ENCODE measurements at regions not wholly inside any gene's neighbourhood (a gene's known extent, or its start where the extent isn't known, plus 50 kb on each side); places are given as distances from the start of the nearest gene placed in this dataset.
"Not testable (repeated sequence)": the region's sequence is repeated elsewhere in the genome, so short reads cannot be mapped to it uniquely, and the experiment has no call there.

DNA sequence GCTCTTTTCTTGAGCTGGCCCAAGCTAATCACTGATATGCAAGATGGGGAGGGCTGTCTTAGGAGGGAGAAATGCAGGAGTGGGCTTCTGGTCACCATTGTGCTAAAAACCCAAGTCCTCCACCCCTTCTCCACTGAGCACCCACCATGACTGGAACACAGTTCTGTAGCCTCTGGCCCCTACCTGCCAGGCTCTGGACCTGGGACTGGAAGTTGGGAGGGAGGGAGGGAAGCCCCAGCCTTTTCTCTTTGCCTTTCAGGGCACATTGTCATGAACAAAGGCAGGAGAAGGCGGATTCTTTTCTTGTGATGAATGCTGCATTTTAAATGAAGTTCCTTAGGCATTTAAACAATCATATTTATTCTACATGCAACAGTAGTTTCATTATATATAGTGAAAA, 559.1 kb upstream of the TRPC7 start:
- intact Hi-C loops (cut with micrococcal nuclease): no loop called here

DNA sequence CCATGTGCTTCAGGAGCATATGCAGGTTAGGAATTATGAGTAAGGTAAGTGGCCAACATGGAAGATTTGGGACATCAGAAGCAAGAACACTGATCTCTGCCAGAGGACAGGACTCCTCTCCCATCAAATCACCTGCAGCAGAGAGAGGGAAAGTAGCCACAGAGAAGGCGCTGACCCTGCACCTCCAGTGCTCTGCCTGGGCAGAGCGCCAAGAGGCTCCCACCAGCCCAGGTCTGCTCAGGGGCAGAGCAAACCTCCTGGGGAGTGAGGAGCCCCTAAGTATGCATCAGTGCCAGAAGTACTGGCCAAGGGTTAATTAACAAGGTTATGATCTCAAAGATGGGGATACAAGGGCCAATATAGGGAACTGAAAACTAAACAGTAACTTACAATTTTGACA, 545.3 kb upstream of the TRPC7 start:
- intact Hi-C loops (cut with micrococcal nuclease): no loop called here

DNA sequence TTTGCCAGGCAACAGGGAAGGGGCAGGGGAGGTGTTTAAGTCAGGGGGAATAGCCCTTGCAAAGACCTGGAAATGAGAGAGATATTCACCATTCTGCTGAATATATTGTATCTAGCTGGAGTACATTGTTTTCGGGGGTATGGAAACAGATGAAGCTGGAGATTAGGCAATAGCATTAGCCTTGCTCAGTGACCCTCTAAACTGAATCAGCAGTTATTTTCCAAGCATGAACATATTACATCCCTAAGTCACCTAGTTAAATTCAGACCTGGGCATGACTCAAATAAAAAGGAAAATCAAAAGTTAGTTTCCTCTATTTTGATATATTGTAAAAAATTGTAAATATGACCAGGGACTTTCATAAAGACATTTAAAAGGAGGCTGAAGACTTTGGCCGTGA, 544.6 kb upstream of the TRPC7 start:
- intact Hi-C loops (cut with micrococcal nuclease): no loop called here

DNA sequence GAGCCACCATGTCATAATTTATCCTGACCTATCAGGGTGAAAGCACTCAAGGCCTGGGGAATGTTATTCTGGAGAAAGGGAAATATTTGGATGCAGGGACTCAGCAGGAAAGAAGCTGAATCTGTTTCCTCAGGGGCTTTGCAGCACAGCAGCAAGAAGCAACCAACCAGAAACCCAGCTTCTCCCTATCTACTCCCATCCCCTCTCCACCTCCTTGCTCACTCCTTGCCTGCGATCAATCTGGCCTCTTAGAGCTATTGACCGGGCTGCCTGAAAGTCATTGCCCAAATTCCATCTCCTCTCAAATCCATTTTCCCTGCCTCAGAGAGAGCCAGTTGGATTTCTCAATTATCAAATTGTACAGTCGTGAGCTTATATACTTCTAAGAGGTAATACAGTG, 542.0 kb upstream of the TRPC7 start:
- intact Hi-C loops (cut with micrococcal nuclease): no loop called here

DNA sequence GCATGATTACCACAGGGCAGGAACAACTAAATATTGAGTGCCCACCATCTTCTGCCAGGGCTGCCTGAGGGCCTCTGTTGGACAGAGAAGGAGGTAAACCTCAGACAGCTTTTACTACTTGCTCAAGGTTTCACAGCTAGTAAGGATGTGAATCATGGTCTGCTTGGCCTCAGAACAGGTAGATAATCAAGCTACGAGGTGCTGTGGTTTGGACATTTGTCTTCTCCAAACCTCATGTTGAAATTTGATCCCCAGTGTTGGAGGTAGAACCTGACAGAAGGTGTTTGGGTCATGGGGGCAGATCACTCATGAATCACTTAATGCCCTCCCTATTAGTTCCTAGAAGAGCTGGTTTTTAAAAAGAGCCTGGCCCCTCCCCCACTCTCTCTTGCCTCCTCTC, 541.2 kb upstream of the TRPC7 start:
- intact Hi-C loops (cut with micrococcal nuclease): no loop called here

DNA sequence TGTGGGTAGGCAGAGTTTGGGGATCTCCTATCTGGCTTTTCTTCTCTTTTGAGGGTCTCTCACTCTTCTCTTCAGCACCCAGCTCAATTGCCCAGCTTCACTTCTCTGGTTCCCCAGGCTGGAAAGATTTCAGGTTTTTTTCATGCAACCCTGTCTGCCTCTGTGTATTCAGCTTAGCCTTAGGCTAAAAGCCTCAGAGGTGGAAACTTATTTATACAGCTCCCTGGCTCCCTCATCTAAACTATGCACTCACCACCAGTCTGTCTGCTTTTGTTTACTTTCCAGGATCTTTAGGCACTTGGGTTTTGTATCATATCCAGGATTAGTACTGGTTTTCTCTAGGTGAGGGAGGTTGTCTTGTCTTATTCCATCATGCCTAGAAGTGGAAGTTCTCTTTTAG, 540.2 kb upstream of the TRPC7 start:
- intact Hi-C loops (cut with micrococcal nuclease): no loop called here

DNA sequence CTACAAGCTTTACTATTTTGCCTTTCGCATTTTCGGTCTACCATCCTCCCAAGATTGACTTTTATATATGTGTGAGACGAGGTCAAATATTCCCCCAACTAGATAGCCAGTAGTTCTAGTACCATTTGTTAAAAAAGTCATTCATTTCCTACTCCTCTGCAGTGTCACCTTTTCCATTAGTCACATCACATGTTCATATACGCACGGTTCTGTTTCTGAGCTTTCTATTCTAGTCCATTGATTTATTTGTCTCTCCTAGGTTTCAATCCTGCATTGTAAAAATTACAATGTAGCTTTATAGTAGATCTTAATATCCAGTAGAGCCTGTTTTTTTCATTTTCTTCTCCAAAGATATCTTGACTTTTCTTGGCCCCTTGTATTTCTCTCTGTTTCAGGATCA, 528.7 kb upstream of the TRPC7 start:
- intact Hi-C loops (cut with micrococcal nuclease): no loop called here

DNA sequence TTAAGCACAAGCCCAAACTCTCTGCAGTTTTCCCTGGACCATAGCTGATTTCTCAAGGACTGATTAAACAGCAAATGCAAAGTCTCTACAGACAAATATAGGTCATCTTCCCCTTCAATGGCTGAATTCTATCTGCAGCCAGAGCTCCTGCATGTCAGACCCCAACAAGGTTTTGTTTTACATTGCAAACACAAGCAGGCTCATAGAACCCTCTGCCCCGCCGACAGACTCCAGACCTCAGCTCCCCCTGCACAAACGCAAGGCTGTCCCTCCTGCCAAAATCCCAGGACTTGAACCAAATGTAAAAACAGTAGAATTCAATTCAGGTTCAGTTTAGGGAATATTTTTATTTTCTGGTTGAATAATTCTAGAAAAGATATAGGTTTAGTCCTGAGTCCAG, 526.7 kb upstream of the TRPC7 start:
- intact Hi-C loops (cut with micrococcal nuclease): no loop called here

DNA sequence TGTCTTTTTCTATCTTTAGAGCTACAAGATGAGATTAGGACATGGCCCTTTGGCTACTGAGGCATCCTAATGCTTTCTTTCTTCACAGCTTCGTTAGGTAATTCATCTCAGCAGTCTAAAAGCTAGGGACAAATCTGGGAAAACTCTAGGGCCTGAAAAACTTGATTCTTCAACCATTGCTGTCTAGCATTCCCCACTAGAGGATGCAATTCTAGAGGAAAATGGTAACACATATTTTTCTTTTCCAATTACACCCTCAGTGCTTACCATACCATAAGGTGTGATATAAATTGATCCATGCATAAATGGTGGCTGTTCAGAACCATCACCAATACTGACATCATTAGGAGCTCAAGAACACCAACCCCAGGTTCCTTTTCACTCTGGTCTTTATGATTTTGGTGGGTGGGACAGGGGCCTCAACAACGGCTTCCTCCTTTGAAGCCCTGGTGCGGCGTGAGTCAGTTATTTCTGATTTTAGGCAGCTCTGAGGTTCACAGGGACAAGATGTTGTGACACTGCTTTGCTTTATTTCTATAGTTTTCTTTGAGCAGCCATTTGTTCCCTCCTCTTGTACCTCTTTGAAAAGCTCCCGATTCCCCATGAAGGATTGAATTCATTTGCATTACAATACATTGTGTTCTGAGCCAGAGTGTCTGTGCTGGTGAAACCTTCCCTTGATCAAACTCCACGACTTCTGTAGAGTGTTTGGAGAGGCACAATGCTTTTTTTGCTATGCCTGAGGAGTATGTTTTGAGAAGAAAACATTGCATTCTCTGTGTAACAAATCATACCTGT, 526.0 kb upstream of the TRPC7 start:
- intact Hi-C loops (cut with micrococcal nuclease): no loop called here

DNA sequence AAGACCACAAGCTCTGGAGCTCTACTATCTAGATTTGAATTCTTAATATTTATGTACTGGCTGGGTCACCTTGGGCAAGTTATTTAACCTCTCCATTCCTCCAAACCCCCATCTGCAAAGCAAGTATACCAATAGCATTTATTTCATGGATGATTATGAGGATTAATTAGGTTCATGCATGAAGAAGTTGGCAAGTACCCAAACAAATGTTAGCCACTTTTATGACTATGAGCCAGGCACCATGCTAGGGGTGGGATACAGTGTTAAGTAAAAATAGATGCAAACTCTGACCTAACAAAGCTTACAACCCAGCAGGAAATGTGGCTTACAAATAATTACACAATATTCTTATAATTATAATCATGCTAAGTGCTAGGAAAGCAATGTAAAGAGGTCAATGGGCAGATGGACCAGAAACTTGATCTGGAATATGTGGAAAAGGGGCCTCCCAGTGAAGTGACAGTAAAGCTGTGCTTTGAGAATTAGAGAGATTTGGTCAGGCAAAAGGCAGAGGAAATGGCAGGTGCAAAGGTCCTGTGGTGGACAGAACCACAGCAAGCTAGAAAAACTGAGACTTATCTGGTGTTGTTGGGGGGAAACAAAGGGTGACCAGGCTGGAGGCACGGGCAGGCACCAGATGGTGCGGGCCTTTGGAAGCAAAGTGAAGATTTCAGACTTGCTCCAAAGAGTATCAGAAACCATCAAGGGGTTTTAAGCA, 525.2 kb upstream of the TRPC7 start:
- intact Hi-C loops (cut with micrococcal nuclease): no loop called here

DNA sequence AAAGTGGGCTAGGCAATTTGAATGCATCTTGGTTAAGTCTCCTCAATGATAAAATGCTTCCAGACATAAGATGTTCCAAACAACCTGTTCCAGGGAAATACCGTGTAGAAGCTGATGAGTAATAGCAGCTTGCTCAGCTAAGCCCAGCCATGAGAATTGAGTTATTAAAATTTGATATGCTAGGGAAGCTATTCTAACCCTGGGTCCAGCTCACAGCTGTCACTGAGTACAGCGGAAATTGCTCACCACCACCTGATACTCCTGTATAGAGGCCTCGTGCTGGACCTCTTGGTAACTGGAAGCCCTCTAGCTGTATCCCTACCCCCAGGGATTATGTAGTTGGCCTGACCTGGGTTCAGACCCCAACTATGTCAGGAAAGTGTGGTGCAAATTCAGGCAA, 521.3 kb upstream of the TRPC7 start:
- intact Hi-C loops (cut with micrococcal nuclease): no loop called here

DNA sequence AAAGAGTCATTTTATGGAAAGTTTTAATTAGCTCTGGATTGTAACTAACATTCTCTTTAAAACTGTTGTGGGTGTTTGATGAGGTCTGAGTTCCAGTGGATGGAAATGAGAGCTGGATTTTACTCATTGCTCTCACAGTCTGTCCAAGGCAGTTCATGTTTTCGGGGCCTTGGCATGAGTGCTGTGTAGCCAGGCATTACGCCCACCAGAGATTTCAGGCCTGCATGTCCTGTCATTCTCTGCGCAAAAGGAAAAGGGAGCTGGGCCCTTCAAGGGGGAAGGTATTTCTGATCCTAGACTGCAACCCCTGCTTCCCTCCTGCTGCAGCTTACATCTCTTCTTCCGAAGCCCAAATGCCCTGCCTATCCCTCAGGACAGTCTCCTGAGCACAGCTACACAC, 499.6 kb upstream of the TRPC7 start:
- intact Hi-C loops (cut with micrococcal nuclease): no loop called here

DNA sequence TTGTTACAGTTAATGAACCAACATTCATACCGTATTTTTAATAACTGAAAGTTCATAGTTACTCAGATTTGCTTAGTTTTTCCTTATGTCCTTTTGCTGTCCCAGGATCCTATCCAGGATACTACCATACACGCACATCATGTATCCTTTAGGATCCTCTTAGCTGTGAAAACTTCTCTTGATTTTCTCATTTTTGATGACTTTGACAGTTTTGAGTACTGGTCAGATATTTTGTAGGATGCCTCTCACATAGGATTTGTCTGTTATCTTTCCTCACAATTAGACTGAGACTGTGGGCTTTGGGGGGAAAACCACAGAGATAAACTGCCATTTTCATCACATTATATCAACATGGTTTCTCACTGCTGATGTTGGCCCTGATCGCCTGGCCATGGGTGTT, 491.3 kb upstream of the TRPC7 start:
- intact Hi-C loops (cut with micrococcal nuclease): no loop called here

DNA sequence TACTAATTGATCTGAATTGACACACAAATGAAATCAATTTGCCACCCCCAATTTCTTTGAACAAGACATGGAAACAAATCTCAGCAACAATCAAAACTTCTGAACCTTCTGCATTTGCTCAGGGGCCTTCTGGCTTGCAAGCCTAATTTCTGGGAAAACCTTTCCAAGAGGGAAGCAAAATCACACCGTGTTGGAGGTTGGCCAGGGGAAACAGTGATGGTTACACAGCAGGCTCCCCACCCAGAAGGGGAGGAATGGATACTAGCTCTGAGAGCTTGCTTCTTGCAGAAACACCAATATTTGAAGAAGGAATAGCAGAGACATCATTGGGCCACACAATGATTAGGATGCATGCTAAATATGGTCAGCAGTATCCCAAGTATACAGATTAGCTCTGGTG, 488.6 kb upstream of the TRPC7 start:
- intact Hi-C loops (cut with micrococcal nuclease): no loop called here

DNA sequence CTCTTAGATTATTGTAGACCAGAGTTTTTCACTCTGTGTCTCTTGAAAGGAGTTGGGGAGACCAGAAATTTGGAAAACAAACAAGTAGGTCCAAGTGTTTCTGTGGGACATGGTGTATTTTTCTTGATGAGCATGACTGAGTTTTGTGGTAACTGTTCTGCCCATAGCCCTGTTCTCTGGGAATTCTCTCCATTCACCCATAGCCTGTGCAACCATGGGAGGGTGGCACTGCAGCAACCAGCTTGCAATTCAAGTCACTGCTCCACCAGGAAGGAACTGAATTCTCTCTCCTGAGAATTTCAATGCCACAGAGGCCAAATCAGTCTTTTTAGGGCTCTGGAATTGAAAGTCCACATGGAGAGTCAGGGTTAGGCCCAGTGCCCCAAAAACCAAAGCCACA, 475.3 kb upstream of the TRPC7 start:
- intact Hi-C loops (cut with micrococcal nuclease): no loop called here

DNA sequence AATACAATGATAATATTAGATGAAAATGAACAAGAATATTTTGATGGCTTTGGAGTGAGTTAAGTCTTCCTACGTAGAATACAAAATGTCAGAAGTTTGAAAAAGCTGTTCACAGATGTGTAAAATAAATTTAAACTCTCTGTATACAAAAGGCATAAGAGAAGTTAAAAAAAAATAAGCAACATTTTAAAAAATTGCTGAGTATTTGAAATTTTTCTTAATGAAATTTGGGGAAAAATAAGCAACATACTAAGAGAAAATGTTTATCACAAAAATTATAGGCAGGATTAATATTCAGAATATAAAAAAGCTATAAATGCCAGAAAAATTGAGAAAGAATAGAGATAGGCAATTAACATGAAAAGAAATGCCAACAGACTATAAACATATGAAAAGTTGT, 470.7 kb upstream of the TRPC7 start:
- intact Hi-C loops (cut with micrococcal nuclease): no loop called here

DNA sequence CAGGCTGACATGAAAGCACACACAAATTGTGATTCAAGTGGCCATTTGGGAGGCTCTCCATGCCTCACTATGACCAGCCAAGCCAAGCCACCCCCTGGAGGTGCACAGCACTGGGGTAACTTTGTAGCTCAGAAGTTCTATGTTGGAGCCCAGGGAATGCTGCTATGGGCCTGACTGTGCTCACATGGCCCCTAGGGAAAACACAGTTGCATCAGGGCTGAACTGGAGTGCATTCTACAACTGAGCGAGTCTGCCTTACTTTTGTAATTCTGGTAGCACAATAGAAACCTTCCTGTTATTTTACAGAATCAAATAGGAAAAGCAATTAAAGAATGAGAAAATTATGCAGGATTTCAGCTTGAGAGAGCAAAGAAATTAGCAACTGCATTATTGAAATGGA, 455.5 kb upstream of the TRPC7 start:
- intact Hi-C loops (cut with micrococcal nuclease): no loop called here

DNA sequence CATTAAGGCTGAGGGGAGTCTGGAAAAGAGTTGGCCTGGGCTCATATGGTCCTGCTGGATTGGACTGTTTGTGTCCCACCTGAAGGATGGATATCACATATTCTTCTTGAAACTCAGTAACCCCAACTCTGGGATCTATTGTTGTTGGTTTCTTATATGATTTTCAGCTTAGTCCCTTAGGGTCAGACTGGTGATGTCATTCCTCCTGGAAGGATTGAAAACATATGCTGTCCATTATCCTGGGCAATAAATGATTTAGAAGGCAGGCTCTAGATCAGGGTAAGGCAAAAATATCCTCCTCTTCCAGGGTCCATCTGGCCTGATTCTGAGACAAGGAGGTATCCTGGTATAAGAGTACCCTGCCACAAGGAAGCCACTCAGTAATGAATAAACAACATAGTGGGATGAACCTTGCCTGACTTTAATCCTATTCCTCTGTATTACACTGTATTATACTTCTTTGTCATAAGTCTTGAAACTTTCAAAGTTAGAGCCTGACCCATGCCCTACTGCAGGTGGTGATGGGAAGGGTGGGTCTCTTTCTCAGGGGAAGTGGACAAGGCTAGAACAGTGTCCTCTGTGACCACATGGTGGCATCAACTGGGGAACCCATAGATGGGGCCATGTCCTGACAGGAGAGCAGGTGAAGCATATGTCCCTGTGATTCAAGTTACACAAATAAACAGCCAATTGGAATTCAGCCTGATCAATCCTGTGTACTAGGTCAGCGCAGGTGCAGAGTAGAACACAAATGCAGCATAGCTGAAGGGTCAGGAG, 454.4 kb upstream of the TRPC7 start:
- intact Hi-C loops (cut with micrococcal nuclease): no loop called here

DNA sequence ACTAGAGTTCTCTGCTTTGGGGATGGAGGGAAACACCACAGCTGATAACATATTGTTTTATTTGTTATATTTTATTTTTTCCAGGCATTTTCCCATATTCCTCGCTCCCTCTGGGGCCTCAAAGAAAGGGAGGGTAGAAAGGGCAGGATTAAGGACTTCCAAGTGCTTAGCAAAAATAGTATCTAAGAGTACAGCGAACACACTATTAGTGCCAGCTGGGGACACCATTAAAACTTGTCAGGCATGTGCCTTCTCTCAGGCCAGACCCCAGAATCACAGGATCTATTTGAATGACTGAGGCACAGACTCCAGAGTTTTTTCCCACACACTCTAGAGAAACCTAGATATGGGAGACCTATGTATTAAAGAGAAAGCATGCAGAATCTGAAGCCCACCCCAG, 451.0 kb upstream of the TRPC7 start:
- intact Hi-C loops (cut with micrococcal nuclease): no loop called here

DNA sequence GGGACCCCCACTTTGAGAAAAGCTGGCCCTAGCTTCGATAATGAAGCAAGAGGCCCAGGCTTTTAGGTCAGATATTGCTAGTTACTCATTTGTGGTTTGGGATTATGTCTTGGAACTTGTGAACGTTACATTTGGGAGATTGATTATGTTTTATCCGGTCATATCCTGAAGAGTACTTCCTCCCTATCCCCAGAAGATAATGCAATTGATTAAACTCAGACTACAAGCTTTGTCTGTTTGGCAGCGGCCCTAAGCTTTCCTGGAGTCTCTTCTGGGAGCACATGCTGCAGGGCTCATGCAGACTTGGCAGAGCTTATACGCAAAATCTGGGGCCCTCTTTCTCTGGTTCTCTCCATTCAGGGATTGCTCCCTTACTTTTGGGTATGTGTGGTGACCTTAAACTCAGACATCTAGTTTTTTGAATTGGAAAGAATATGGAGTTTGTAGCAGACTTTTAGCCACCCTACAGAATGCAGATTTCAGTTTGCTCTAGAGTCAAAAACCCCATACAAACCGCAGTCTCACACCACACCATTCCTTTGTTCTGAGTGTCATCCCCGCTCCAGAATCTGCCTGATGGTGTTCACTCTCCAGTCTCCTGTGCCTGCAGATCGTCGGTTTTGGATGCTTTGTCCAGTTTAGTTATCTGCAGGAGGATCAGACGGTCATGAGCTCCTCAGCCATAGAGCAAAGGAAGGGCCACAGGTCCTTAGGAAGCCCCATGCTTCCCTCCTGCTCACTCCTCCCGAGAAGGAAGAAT, 449.5 kb upstream of the TRPC7 start:
- intact Hi-C loops (cut with micrococcal nuclease): no loop called here

DNA sequence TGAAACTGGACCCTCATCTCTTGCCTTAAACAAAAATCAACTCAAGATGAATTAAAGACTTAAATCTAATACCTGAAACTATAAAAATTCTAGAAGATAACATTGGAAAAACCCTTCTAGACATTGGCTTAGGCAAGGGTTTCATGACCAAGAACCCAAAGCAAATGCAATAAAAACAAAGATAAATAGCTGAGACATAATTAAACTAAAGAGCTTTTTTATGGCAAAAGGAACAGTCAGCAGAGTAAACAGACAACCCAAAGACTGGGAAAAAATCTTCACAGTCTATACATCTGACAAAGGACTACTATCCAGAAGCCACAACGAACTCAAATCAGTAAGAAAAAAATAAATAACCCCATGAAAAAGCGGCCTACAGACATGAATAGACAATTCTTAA, 446.9 kb upstream of the TRPC7 start:
- intact Hi-C loops (cut with micrococcal nuclease): not testable (repeated sequence)

DNA sequence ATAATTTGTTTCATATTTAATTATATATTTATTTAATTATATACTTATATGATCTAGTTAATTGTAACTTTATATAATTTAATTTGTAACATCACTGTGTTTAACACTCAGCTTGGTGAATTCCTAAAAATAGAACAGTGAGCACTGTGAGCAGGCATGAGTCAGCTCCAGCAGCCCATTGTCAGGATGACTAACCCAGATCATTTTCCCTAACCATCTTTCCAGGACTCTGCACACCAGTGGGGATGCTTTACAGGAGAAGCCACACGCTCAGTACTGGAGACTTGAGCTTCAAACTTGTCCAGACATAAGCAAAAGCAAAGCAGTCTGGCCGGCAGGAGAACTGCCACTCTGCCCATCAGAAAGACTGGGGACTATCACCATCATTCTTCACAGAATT, 446.2 kb upstream of the TRPC7 start:
- intact Hi-C loops (cut with micrococcal nuclease): no loop called here
